Stomach (tissue), 8 donors: ENCODE measurements at regions not wholly inside any gene's neighbourhood (a gene's known extent, or its start where the extent isn't known, plus 50 kb on each side); places are given as distances from the start of the nearest gene placed in this dataset.

Experiments
- DNase-seq, 2 donors: peaks; one replicate each; pipeline versions ENCODE4 v3.0.0 to v3.0.0-alpha.2; 2013 to 2019
- H3K27ac ChIP-seq, 5 donors: fragments of 200-600 bp in 4 of 5; sonication (generic) in 4 of 5; one replicate each; pipeline ENCODE4 v1.5.1; 2013 to 2019; ENCODE audit warnings: mild to moderate bottlenecking in 1 of 5, moderate library complexity in 1 of 5
- H3K27me3 ChIP-seq, 3 donors: fragments of 200-600 bp; sonication (generic); one replicate each; pipeline ENCODE4 v1.5.1; 2017 to 2019; ENCODE audit warnings: mixed run types in 1 of 3
- H3K36me3 ChIP-seq, 4 donors: fragments of 200-600 bp; sonication (generic); 1 replicate in 3 of 4; 2 replicates in 1 of 4; pipeline ENCODE4 v1.5.1; 2016 to 2019
- H3K4me1 ChIP-seq, 4 donors: fragments of 200-600 bp; sonication (generic); one replicate each; pipeline ENCODE4 v1.5.1; 2016 to 2019
- H3K4me3 ChIP-seq, 4 donors: fragments of 200-600 bp; sonication (generic) in 3 of 4; one replicate each; pipeline ENCODE4 v1.5.1; 2016 to 2019; ENCODE audit warnings: mild to moderate bottlenecking in 1 of 4
- H3K9me3 ChIP-seq, 4 donors: fragments of 200-600 bp; sonication (generic); one replicate each; pipeline ENCODE4 v1.5.1; 2016 to 2019
- CTCF ChIP-seq, 7 experiments: fragments of 450-650 bp in 4 of 7; fragments of 200-600 bp in 3 of 7; sonication (generic) in 3 of 7; IDR thresholded peaks; one replicate each; pipeline ENCODE4 v1.5.1; 2016 to 2019; ENCODE audit warnings: antibody characterized with exemption in 7 of 7, control low read depth in 2 of 7, mild to moderate bottlenecking in 1 of 7
- EP300 ChIP-seq: sonication (generic); formaldehyde crosslinking; IDR thresholded peaks from one replicate; pipeline ENCODE4 v1.6.1; 2017; ENCODE audit warnings: antibody characterized with exemption
- POLR2A ChIP-seq, 4 donors: fragments of 450-650 bp; IDR thresholded peaks; one replicate each; pipeline ENCODE4 v1.6.1; 2016; ENCODE audit warnings: antibody characterized with exemption in 4 of 4, control low read depth in 2 of 4, mild to moderate bottlenecking in 1 of 4, moderate library complexity in 1 of 4
- POLR2AphosphoS5 ChIP-seq, 3 donors: sonication (generic); formaldehyde crosslinking; IDR thresholded peaks; one replicate each; pipeline ENCODE4 v1.6.1; 2016; ENCODE audit warnings: antibody characterized with exemption in 3 of 3
- WGBS, 5 donors: extraction: QIAGEN DNeasy Blood & Tissue Kit in 3 of 5; methylation state at CpG; one replicate each; pipeline versions ENCODE4 v1.1.5 to v1.1.7; 2013 to 2018; 5-methylcytosine and 5-hydroxymethylcytosine counted together
- intact Hi-C: fragments of 100-400 bp; cut with DNase I; formaldehyde crosslinking; loops from one replicate; pipeline ENCODE4 v1.15.1; 2023; ENCODE audit warnings: low total_unique reads
- donor health status: healthy with polysubstance abuse.
- donor health status: Bipolar disorder and iron deficiency.
- donor health status: healthy.

GRCh38 chr13:103895835-103896531 lies 829.8 kb upstream of the SLC10A2 start:
- intact Hi-C loops: no loop called here
- WGBS, 5 donors: 56 to 79% (median 77%) methylated on average over 1 of the region's 1 CpG
- Histone ChIP-seq H3K27me3 (no peaks in the 10 kb centered on the region), H3K4me1 (no peaks in the 10 kb centered on the region), H3K4me3 (no peak overlapping the region), H3K36me3 (no peaks in the 10 kb centered on the region), H3K9me3 (no peaks in the 10 kb centered on the region), H3K27ac (no peak overlapping the region)
- DNase-seq: no peak
- TF ChIP-seq CTCF (IDR thresholded peaks at IDR 0.05) (no peak), POLR2A (IDR thresholded peaks at IDR 0.05) (no peak), EP300 (no peak), POLR2AphosphoS5 (IDR thresholded peaks at IDR 0.05) (no peak)

GRCh38 chr13:103894626-103895025 lies 828.4 kb upstream of the SLC10A2 start:
- intact Hi-C loops: no loop called here
- Histone ChIP-seq H3K4me1 (no peaks in the 10 kb centered on the region), H3K9me3 (no peaks in the 10 kb centered on the region), H3K27me3 (no peaks in the 10 kb centered on the region), H3K27ac (no peak overlapping the region), H3K4me3 (no peak overlapping the region), H3K36me3 (no peaks in the 10 kb centered on the region)
- 83 to 94% (median 91%) methylated on average over 5 of the region's 5 CpGs for WGBS, 5 donors
- no peak for DNase-seq
- TF ChIP-seq EP300 (no peak), POLR2AphosphoS5 (IDR thresholded peaks at IDR 0.05) (no peak), CTCF (IDR thresholded peaks at IDR 0.05) (no peak), POLR2A (IDR thresholded peaks at IDR 0.05) (no peak)

- H3K9me3 ChIP-seq: no peaks in the 10 kb centered on the region
- WGBS, 5 donors: 54 to 72% (median 62%) methylated on average over 7 of the region's 7 CpGs
- H3K27me3 ChIP-seq: no peaks in the 10 kb centered on the region
- H3K27ac ChIP-seq: no peak overlapping the region
- no peak for DNase-seq
- TF ChIP-seq CTCF (IDR thresholded peaks at IDR 0.05): no peak
- TF ChIP-seq POLR2AphosphoS5 (IDR thresholded peaks at IDR 0.05): no peak
- TF ChIP-seq POLR2A (IDR thresholded peaks at IDR 0.05): no peak
- TF ChIP-seq EP300: no peak
- intact Hi-C loops: no loop called here
- no peak overlapping the region for H3K4me3 ChIP-seq
- H3K36me3 ChIP-seq: no peaks in the 10 kb centered on the region
- H3K4me1 ChIP-seq: peaks cover 0 to 5% (median 2%) of the 10 kb centered on the region in 4 donors
These were observed 818.0 kb upstream of the SLC10A2 start for GRCh38 chr13:103884101-103884723.

GRCh38 chr13:103883698-103884097 lies 817.5 kb upstream of the SLC10A2 start:
- no peaks in the 10 kb centered on the region for H3K27me3 ChIP-seq
- no peak overlapping the region for H3K4me3 ChIP-seq
- no peak overlapping the region for H3K27ac ChIP-seq
- DNase-seq: peak in 1 of 2 donors; percentile 53
- peaks cover 0 to 5% (median 2%) of the 10 kb centered on the region in 4 donors for H3K4me1 ChIP-seq
- TF ChIP-seq EP300: no peak
- no peak for TF ChIP-seq CTCF (IDR thresholded peaks at IDR 0.05)
- TF ChIP-seq POLR2A (IDR thresholded peaks at IDR 0.05): no peak
- TF ChIP-seq POLR2AphosphoS5 (IDR thresholded peaks at IDR 0.05): no peak
- H3K36me3 ChIP-seq: no peaks in the 10 kb centered on the region
- intact Hi-C loops: no loop called here
- H3K9me3 ChIP-seq: no peaks in the 10 kb centered on the region
- WGBS, 5 donors: 69 to 77% (median 75%) methylated on average over 8 of the region's 8 CpGs
